Fibroblast of pulmonary artery (primary cell): ENCODE measurements at regions not wholly inside any gene's neighbourhood (a gene's known extent, or its start where the extent isn't known, plus 50 kb on each side); places are given as distances from the start of the nearest gene placed in this dataset.
"Not testable (repeated sequence)": the region's sequence is repeated elsewhere in the genome, so short reads cannot be mapped to it uniquely, and the experiment has no call there.

Experiments
- DNase-seq: peaks from one replicate; pipeline ENCODE4 v3.0.0-alpha.2; 2010; ENCODE audit warnings: low read depth
- H3K4me3 ChIP-seq: replicated peaks from 2 replicates; pipeline ENCODE4 v1.5.1; 2011; ENCODE audit warnings: low read depth, mild to moderate bottlenecking, control low read depth, low read length, moderate library complexity
- CTCF ChIP-seq: IDR thresholded peaks from 2 replicates; pipeline ENCODE4 v1.5.1; 2011; ENCODE audit warnings: mild to moderate bottlenecking, control low read depth, low read length, inconsistent platforms; ENCODE audit errors: missing control alignments

DNA sequence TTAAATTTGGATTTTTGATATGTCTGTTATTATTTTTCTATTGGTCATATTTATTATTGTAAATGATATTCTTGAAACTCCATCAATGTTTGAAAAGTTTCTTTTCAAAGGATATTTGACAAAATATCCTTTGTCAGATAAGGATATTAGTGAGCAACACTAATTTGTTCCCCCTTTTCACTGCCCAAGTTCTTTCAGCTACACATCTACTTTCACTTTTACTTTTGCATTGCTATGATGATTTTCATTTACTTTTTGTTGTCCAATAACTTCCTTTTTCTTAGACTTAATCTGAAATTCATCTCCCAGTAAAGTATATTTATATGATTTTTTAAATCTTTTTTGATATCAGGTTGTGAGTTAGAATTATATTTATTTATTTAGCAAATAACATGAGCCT lies 542.3 kb upstream of the ADGRL3 start:
- TF ChIP-seq CTCF, result no peak
- H3K4me3 ChIP-seq, result peak overlapping the region; percentile 11
- DNase-seq, result peak; percentile 9

DNA sequence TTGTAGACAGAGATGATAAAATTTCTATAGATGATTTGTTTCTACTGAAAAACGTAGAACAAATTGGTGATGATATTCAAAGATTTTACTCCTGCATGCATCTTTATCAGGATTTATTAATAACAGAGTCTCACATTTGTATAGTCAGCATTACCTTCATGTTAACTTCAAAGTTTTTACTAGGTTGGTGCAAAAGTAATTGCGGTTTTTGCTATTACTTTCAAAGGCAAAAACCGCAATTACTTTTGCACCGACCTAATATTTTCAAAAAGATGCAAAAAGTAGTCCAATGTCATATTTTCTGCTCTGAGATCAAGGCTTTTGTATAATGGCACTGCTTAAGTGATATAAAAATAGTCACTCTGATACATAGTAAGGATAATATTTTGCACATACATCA lies 536.4 kb upstream of the ADGRL3 start:
- no peak overlapping the region for H3K4me3 ChIP-seq
- no peak for DNase-seq
- no peak for TF ChIP-seq CTCF

- DNase-seq, result peak; percentile 7
- H3K4me3 ChIP-seq, result no peak overlapping the region
- no peak for TF ChIP-seq CTCF
Measured at GRCh38 chr4:60682901-60683300, 517.2 kb upstream of the ADGRL3 start.

DNA sequence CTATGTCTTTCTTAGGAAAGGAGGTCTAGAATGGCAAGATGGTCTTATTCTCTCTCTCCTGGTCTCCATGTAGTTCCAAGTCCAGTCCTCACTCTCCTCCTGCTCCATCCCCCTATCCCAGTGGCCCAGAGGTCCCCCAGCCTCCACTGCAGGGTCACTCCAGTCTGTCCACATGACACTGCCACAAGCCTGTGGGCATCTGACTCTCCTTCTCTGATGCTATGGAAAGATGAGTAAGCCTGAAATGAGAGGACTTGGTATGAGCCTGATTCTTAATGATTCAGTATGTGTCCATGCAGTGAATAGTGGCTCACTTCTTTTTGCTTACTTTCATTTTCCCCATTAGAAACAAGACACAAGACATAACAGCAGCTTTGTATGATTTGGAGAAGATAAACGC lies 516.8 kb upstream of the ADGRL3 start:
- peak; percentile 43 for DNase-seq
- H3K4me3 ChIP-seq, result no peak overlapping the region
- no peak for TF ChIP-seq CTCF

GRCh38 chr4:60683973-60684372 lies 516.2 kb upstream of the ADGRL3 start:
- DNase-seq, result peak; percentile 68
- TF ChIP-seq CTCF, result no peak
- H3K4me3 ChIP-seq, result no peak overlapping the region

DNA sequence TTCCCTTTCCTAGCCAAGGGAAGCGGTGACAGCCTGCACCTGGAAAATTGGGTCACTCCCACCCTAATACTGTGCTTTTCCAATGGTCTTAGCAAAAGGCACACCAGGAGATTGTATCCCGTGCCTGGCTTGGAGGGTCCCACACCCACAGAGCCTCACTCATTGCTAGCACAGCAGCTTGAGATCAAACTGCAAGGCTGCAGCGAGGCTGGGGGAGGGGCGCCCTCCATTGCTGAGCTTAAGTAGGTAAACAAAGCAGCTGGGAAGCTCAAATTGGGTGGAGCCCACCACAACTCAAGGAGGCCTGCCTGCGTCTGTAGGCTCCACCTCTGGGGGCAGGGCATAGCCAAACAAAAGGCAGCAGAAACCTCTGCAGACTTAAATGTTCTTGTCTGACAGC lies 504.1 kb upstream of the ADGRL3 start:
- H3K4me3 ChIP-seq, DNase-seq: not testable (repeated sequence)

GRCh38 chr4:60709061-60709460 lies 491.1 kb upstream of the ADGRL3 start:
- TF ChIP-seq CTCF, result no peak
- no peak for DNase-seq
- no peak overlapping the region for H3K4me3 ChIP-seq

- H3K4me3 ChIP-seq, result no peak overlapping the region
- DNase-seq, result no peak
- TF ChIP-seq CTCF, result no peak
Measured at GRCh38 chr4:60718874-60719273, 481.3 kb upstream of the ADGRL3 start.
